GM12873 (cell line): ENCODE measurements at regions not wholly inside any gene's neighbourhood (a gene's known extent, or its start where the extent isn't known, plus 50 kb on each side); places are given as distances from the start of the nearest gene placed in this dataset.

Experiments used
- CTCF ChIP-seq: IDR thresholded peaks from 2 replicates; pipeline ENCODE4 v1.5.1; 2012; ENCODE audit warnings: low read depth, mild to moderate bottlenecking, moderate library complexity, low read length, control low read depth; ENCODE audit not compliant: insufficient read depth; ENCODE audit errors: missing control alignments

- TF ChIP-seq CTCF: no peak
These were observed 197.9 kb downstream of the TRIM27 start for GRCh38 chr6:28725890-28726348.

GRCh38 chr6:28726569-28727309 lies 197.0 kb downstream of the TRIM27 start:
- no peak for TF ChIP-seq CTCF

GRCh38 chr6:28727559-28728211 lies 196.1 kb downstream of the TRIM27 start:
- TF ChIP-seq CTCF: no peak

GRCh38 chr6:28729501-28730402 lies 194.0 kb downstream of the TRIM27 start:
- no peak for TF ChIP-seq CTCF

- TF ChIP-seq CTCF: no peak
These were observed 191.7 kb downstream of the TRIM27 start for GRCh38 chr6:28732052-28732451.

GRCh38 chr6:28734443-28734959 lies 189.3 kb downstream of the TRIM27 start:
- no peak for TF ChIP-seq CTCF
